Colonic mucosa (tissue), 4 donors: ENCODE measurements at regions not wholly inside any gene's neighbourhood (a gene's known extent, or its start where the extent isn't known, plus 50 kb on each side); places are given as distances from the start of the nearest gene placed in this dataset.

Experiments
- DNase-seq: peaks from one replicate; pipeline ENCODE4 v3.0.0-alpha.2; 2020
- H3K27ac ChIP-seq: fragments of 200-600 bp; one replicate; pipeline ENCODE4 v1.8.0; 2021
- H3K27me3 ChIP-seq: fragments of 200-600 bp; one replicate; pipeline ENCODE4 v1.8.0; 2021
- H3K36me3 ChIP-seq: fragments of 200-600 bp; one replicate; pipeline ENCODE4 v1.8.0; 2021
- H3K4me1 ChIP-seq: fragments of 200-600 bp; one replicate; pipeline ENCODE4 v1.8.0; 2021; ENCODE audit warnings: mild to moderate bottlenecking
- H3K4me3 ChIP-seq: fragments of 200-600 bp; one replicate; pipeline ENCODE4 v1.8.0; 2021
- H3K9ac ChIP-seq, 2 donors: one replicate each; pipeline ENCODE4 v1.7.0; 2013; ENCODE audit warnings: control low read depth in 2 of 2, low read depth in 2 of 2, low read length in 2 of 2
- H3K9me3 ChIP-seq: fragments of 200-600 bp; one replicate; pipeline ENCODE4 v1.8.0; 2021
- CTCF ChIP-seq: fragments of 200-600 bp; IDR thresholded peaks from one replicate; pipeline ENCODE4 v1.8.0; 2022; ENCODE audit warnings: antibody characterized with exemption, mild to moderate bottlenecking
- intact Hi-C: fragments of 100-400 bp; cut with DNase I; formaldehyde crosslinking; loops from one replicate; pipeline ENCODE4 v1.14.1; 2022
- donor health status: healthy.
- donor health status: DM: no; HTN: no; CAD: no.
- donor health status: DM: no; HTN: no; CAD: no.

- Histone ChIP-seq H3K27me3 (no peaks in the 10 kb centered on the region), H3K9me3 (no peaks in the 10 kb centered on the region), H3K4me1 (no peaks in the 10 kb centered on the region), H3K4me3 (no peak overlapping the region), H3K9ac (no peak overlapping the region), H3K27ac (no peak overlapping the region), H3K36me3 (no peaks in the 10 kb centered on the region)
- intact Hi-C loops: no loop called here
- DNase-seq: no peak
- no peak for TF ChIP-seq CTCF
Observed at GRCh38 chrX:43357741-43358140, 298.4 kb upstream of the MAOA start.

GRCh38 chrX:43373032-43373431, 283.1 kb upstream of the MAOA start:
- DNase-seq: no peak
- Histone ChIP-seq H3K27ac (no peak overlapping the region), H3K27me3 (no peaks in the 10 kb centered on the region), H3K9ac (no peak overlapping the region), H3K9me3 (no peaks in the 10 kb centered on the region), H3K4me3 (no peak overlapping the region), H3K36me3 (no peaks in the 10 kb centered on the region), H3K4me1 (no peaks in the 10 kb centered on the region)
- no peak for TF ChIP-seq CTCF
- intact Hi-C loops: no loop called here

DNA sequence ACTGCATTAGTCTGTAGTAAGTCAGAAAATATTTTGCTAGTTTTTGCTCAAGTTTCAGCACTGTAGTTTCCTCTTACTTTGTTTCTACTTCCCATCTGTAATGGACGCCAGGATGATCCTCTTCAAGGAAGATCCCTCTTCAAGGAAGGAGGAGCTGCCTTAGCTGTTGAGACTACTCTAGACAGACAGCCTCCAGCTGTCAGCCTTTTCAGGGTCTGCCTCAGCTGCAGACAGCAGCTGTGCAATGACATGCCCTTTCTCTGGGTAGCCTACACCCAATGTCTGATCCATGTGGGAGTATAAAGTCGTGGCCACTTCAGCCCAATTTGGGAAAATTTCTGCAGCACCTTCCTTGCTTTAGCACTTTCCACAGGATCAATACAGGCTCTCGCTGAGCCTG, 281.0 kb upstream of the MAOA start:
- TF ChIP-seq CTCF: no peak
- no peak overlapping the region for H3K4me3 ChIP-seq
- H3K36me3 ChIP-seq: no peaks in the 10 kb centered on the region
- no peaks in the 10 kb centered on the region for H3K4me1 ChIP-seq
- H3K9me3 ChIP-seq: no peaks in the 10 kb centered on the region
- H3K27ac ChIP-seq: no peak overlapping the region
- intact Hi-C loops: no loop called here
- no peak overlapping the region for H3K9ac ChIP-seq
- H3K27me3 ChIP-seq: no peaks in the 10 kb centered on the region
- no peak for DNase-seq

GRCh38 chrX:43380704-43381103, 275.4 kb upstream of the MAOA start:
- intact Hi-C loops: no loop called here
- no peak overlapping the region for H3K4me3 ChIP-seq
- H3K36me3 ChIP-seq: no peaks in the 10 kb centered on the region
- H3K9ac ChIP-seq: no peak overlapping the region
- no peaks in the 10 kb centered on the region for H3K4me1 ChIP-seq
- H3K9me3 ChIP-seq: no peaks in the 10 kb centered on the region
- H3K27ac ChIP-seq: no peak overlapping the region
- TF ChIP-seq CTCF: no peak
- no peaks in the 10 kb centered on the region for H3K27me3 ChIP-seq
- no peak for DNase-seq

- H3K27ac ChIP-seq: no peak overlapping the region
- H3K9ac ChIP-seq: no peak overlapping the region
- no peak for TF ChIP-seq CTCF
- DNase-seq: no peak
- intact Hi-C loops: no loop called here
- no peak overlapping the region for H3K4me3 ChIP-seq
- no peaks in the 10 kb centered on the region for H3K36me3 ChIP-seq
- H3K27me3 ChIP-seq: no peaks in the 10 kb centered on the region
- H3K4me1 ChIP-seq: no peaks in the 10 kb centered on the region
- H3K9me3 ChIP-seq: no peaks in the 10 kb centered on the region
Observed at GRCh38 chrX:43386875-43387274, 269.2 kb upstream of the MAOA start.

DNA sequence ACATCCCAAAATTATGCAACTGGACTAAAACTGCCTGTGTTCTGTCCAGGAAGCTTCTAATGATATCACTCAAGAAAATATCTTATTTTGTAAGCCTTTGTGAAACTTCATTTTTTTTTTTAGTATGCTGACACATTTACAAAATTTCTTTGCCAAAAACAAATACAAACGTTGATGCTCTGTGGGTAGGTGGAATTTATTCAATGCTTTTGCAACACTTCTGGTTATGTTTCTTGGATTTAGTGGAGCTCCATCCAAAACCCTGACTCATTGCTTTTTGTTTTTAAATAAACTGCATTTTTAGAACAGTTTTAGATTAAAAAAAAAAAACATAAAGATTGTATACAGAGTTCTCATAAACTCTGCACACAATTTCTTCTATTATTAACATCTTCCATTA, 250.9 kb upstream of the MAOA start:
- Histone ChIP-seq H3K27ac (no peak overlapping the region), H3K9ac (no peak overlapping the region), H3K27me3 (no peaks in the 10 kb centered on the region), H3K4me1 (no peaks in the 10 kb centered on the region), H3K9me3 (no peaks in the 10 kb centered on the region), H3K4me3 (no peak overlapping the region), H3K36me3 (no peaks in the 10 kb centered on the region)
- no peak for TF ChIP-seq CTCF
- intact Hi-C loops: no loop called here
- DNase-seq: no peak
